NCI-H82 treated with DMSO at 0.1 percent for 48 hours (cell line): ENCODE measurements at regions not wholly inside any gene's neighbourhood (a gene's known extent, or its start where the extent isn't known, plus 50 kb on each side); places are given as distances from the start of the nearest gene placed in this dataset.
A peak's percentile ranks its signal among the peaks of the same experiment; 100 is the strongest.

ENCODE experiments used
- DNase-seq: peaks from one replicate; lab custom pipeline; 2025; ENCODE audit not compliant: unreplicated experiment; lab: John Stamatoyannopoulos, UW

- DNase-seq = peak; percentile 37
These were observed 116.4 kb downstream of the GADD45G start for GRCh38 chr9:89721176-89721700.

GRCh38 chr9:89721971-89722530 lies 117.2 kb downstream of the GADD45G start:
- no peak for DNase-seq

- DNase-seq = peak; percentile 55
These were observed 117.9 kb downstream of the GADD45G start for GRCh38 chr9:89722712-89723111.

GRCh38 chr9:89723469-89724100 lies 118.8 kb downstream of the GADD45G start:
- DNase-seq = no peak

GRCh38 chr9:89724659-89725058 lies 119.8 kb downstream of the GADD45G start:
- DNase-seq = no peak

- no peak for DNase-seq
These were observed 120.5 kb downstream of the GADD45G start for GRCh38 chr9:89725271-89725670.

GRCh38 chr9:89729954-89730530 lies 125.2 kb downstream of the GADD45G start:
- DNase-seq = no peak

- no peak for DNase-seq
These were observed 125.9 kb downstream of the GADD45G start for GRCh38 chr9:89730715-89731114.

- DNase-seq = peak; percentile 17
These were observed 126.7 kb downstream of the GADD45G start for GRCh38 chr9:89731262-89732182.

GRCh38 chr9:89732295-89732938 lies 127.6 kb downstream of the GADD45G start:
- no peak for DNase-seq

GRCh38 chr9:89732939-89733324 lies 128.1 kb downstream of the GADD45G start:
- DNase-seq = no peak

- DNase-seq = no peak
These were observed 129.8 kb downstream of the GADD45G start for GRCh38 chr9:89734600-89735041.

GRCh38 chr9:89738137-89738932 lies 133.5 kb downstream of the GADD45G start:
- no peak for DNase-seq

GRCh38 chr9:89739511-89739910 lies 134.7 kb downstream of the GADD45G start:
- no peak for DNase-seq

GRCh38 chr9:89739916-89740315 lies 135.1 kb downstream of the GADD45G start:
- no peak for DNase-seq

GRCh38 chr9:89740722-89741121 lies 135.9 kb downstream of the GADD45G start:
- no peak for DNase-seq

GRCh38 chr9:89742660-89743059 lies 137.8 kb downstream of the GADD45G start:
- no peak for DNase-seq

GRCh38 chr9:89743216-89743572 lies 138.4 kb downstream of the GADD45G start:
- DNase-seq = no peak

GRCh38 chr9:89743573-89744254 lies 138.9 kb downstream of the GADD45G start:
- DNase-seq = no peak

- DNase-seq = no peak
These were observed 139.4 kb downstream of the GADD45G start for GRCh38 chr9:89744255-89744648.
